ENCODE measurements at regions not wholly inside any gene's neighbourhood (a gene's known extent, or its start where the extent isn't known, plus 50 kb on each side); places are given as distances from the start of the nearest gene placed in this dataset.

DNA sequence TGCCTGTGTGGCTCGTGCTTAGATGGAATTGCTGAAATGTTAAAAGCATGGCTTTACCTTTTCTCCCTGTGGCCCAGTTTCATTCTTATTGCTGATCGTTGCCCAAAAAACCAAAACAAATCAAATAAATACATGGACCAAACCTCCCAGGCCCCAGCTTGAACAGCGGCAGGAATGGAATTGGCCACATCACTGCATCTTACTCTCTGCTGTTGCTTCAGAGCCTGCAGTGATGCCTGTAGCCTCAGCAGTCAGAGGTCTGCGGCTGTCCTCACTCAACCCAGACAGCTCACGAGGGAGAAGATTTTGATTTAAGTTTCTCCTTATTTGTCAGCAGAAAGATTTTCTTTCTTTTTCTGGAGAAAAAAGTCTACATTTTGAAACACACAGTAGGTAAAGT, 91.5 kb downstream of the NPIPB11 start:
- no peaks in the 10 kb centered on the region for H3K36me3 ChIP-seq (ENCODE audit: control insufficient read depth in 2 of 2, insufficient read depth in 1 of 2, low read length in 2 of 2)
- no peaks in the 10 kb centered on the region for H3K4me1 ChIP-seq (ENCODE audit: control insufficient read depth, insufficient read depth, low read length)
- no peak for TF ChIP-seq ZNF677 (tag by site-specific recombination; IDR thresholded peaks at IDR 0.05)
- no peak for TF ChIP-seq ZNF558 (tag by site-specific recombination; IDR thresholded peaks at IDR 0.05)
- no peak for TF ChIP-seq ZNF138 (tag by site-specific recombination; IDR thresholded peaks at IDR 0.05; ENCODE audit: borderline replicate concordance)
- CTCF ChIA-PET, result no interaction called here
- POLR2A ChIA-PET, result interaction anchor here (0.5 kb wide), 1 partner anchor 996 kb away, joined by 4 read pairs; no protein-coding TSS in a partner anchor
- no peak overlapping the region for H3K4me3 ChIP-seq (ENCODE audit: low read depth, low read length)
- H3K27ac ChIP-seq (ENCODE audit: extremely low read depth, low read depth, low read length), result no peak overlapping the region
- no peaks in the 10 kb centered on the region for H3K9me3 ChIP-seq (ENCODE audit: control insufficient read depth, insufficient read depth, low read depth, low read length)

DNA sequence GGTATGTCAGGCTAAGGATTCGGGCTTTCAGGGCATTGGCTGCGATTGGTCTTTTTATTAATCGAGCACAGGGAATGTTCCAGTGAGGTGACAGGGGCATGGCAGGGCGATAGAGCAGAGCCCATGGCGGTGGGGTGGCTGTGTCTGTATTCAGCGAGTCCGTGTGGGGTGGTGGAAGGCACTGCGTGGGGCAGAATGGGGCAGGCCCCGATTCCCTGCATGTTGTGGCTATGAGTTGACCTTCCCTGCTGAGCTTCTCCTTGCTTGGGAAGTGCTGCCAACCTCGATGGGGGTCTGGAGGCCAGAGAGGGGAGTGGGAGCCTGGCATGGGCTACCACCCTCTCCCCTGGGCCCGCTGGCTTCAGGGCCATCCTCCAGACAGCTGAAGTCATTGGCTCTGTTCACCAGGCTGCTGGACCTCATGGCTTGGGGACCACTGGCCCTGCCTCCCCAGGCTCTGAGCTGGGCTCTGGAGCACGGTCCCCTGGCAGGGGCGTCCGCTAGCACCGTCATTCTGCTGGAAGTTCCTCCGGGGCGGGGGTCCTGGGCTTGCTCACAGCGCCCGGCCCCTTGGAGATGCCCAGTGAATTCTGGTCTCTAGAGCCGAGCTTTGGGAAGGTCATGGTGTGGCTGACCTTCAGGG, 92.1 kb downstream of the NPIPB11 start:
- CTCF ChIA-PET, result no interaction called here
- no peak overlapping the region for H3K4me3 ChIP-seq (ENCODE audit: low read depth, low read length)
- no peaks in the 10 kb centered on the region for H3K9me3 ChIP-seq (ENCODE audit: control insufficient read depth, insufficient read depth, low read depth, low read length)
- TF ChIP-seq KLF7 (tag by site-specific recombination; IDR thresholded peaks at IDR 0.05; ENCODE audit: borderline replicate concordance) (no peak), ZNF501 (tag by site-specific recombination; IDR thresholded peaks at IDR 0.05) (no peak), ZFHX2 (tag by site-specific recombination; conservative IDR thresholded peaks at IDR 0.05) (no peak), KLF16 (tag by site-specific recombination; IDR thresholded peaks at IDR 0.05) (no peak), ZNF776 (tag by site-specific recombination; IDR thresholded peaks at IDR 0.05; ENCODE audit: borderline replicate concordance) (no peak), ZNF548 (tag by site-specific recombination; IDR thresholded peaks at IDR 0.05) (no peak), ZNF114 (tag by site-specific recombination; IDR thresholded peaks at IDR 0.05) (no peak), ZNF473 (tag by site-specific recombination; IDR thresholded peaks at IDR 0.05) (no peak), ZSCAN23 (tag by site-specific recombination; IDR thresholded peaks at IDR 0.05) (no peak), ZNF169 (tag by site-specific recombination; IDR thresholded peaks at IDR 0.05) (no peak)
- no peak overlapping the region for H3K27ac ChIP-seq (ENCODE audit: extremely low read depth, low read depth, low read length)
- no peaks in the 10 kb centered on the region for H3K36me3 ChIP-seq (ENCODE audit: control insufficient read depth in 2 of 2, insufficient read depth in 1 of 2, low read length in 2 of 2)
- POLR2A ChIA-PET, result no interaction called here
- H3K4me1 ChIP-seq (ENCODE audit: control insufficient read depth, insufficient read depth, low read length), result no peaks in the 10 kb centered on the region

DNA sequence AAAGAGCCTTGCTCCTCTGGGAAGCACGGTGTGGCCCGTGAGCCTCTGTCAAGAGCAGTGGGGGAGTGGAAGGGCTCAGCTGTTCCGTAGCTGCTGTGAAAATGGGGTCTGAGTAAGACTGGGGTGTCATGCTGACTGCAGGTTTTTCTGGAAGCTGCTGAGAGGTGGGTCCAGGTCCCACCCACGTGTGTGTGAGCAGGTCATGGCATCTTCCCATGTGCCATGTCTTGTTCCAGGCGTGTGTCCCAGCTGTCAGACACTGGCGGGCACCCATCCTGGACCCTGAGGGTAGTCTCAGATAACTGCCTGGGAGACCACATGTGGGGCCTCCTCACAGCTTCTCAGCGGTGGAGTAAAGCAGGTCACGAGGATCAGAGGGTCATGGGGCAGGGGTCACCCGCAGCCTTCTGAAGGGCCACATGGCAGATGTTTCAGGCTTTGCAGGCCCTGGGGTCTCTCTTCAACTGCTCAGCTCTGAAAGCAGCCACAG, 92.9 kb downstream of the NPIPB11 start:
- Histone ChIP-seq H3K9me3 (ENCODE audit: control insufficient read depth, insufficient read depth, low read depth, low read length) (no peaks in the 10 kb centered on the region), H3K4me1 (ENCODE audit: control insufficient read depth, insufficient read depth, low read length) (no peaks in the 10 kb centered on the region), H3K36me3 (ENCODE audit: control insufficient read depth in 2 of 2, insufficient read depth in 1 of 2, low read length in 2 of 2) (no peaks in the 10 kb centered on the region), H3K27ac (ENCODE audit: extremely low read depth, low read depth, low read length) (no peak overlapping the region), H3K4me3 (ENCODE audit: low read depth, low read length) (no peak overlapping the region)
- ChIA-PET CTCF (no interaction called here), POLR2A (no interaction called here)
- TF ChIP-seq TCF7L2 (IDR thresholded peaks at IDR 0.05; ENCODE audit: borderline replicate concordance, low read depth, low read length), result no peak
- TF ChIP-seq, protein P1, sequence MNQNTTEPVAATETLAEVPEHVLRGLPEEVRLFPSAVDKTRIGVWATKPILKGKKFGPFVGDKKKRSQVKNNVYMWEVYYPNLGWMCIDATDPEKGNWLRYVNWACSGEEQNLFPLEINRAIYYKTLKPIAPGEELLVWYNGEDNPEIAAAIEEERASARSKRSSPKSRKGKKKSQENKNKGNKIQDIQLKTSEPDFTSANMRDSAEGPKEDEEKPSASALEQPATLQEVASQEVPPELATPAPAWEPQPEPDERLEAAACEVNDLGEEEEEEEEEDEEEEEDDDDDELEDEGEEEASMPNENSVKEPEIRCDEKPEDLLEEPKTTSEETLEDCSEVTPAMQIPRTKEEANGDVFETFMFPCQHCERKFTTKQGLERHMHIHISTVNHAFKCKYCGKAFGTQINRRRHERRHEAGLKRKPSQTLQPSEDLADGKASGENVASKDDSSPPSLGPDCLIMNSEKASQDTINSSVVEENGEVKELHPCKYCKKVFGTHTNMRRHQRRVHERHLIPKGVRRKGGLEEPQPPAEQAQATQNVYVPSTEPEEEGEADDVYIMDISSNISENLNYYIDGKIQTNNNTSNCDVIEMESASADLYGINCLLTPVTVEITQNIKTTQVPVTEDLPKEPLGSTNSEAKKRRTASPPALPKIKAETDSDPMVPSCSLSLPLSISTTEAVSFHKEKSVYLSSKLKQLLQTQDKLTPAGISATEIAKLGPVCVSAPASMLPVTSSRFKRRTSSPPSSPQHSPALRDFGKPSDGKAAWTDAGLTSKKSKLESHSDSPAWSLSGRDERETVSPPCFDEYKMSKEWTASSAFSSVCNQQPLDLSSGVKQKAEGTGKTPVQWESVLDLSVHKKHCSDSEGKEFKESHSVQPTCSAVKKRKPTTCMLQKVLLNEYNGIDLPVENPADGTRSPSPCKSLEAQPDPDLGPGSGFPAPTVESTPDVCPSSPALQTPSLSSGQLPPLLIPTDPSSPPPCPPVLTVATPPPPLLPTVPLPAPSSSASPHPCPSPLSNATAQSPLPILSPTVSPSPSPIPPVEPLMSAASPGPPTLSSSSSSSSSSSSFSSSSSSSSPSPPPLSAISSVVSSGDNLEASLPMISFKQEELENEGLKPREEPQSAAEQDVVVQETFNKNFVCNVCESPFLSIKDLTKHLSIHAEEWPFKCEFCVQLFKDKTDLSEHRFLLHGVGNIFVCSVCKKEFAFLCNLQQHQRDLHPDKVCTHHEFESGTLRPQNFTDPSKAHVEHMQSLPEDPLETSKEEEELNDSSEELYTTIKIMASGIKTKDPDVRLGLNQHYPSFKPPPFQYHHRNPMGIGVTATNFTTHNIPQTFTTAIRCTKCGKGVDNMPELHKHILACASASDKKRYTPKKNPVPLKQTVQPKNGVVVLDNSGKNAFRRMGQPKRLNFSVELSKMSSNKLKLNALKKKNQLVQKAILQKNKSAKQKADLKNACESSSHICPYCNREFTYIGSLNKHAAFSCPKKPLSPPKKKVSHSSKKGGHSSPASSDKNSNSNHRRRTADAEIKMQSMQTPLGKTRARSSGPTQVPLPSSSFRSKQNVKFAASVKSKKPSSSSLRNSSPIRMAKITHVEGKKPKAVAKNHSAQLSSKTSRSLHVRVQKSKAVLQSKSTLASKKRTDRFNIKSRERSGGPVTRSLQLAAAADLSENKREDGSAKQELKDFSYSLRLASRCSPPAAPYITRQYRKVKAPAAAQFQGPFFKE (tag by site-specific recombination; IDR thresholded peaks at IDR 0.05; ENCODE audit: borderline replicate concordance), result no peak
- no peak for TF ChIP-seq SETDB1 (IDR thresholded peaks at IDR 0.05; ENCODE audit: insufficient read length, low read length)
- TF ChIP-seq SCRT1 (tag by site-specific recombination; IDR thresholded peaks at IDR 0.05; ENCODE audit: borderline replicate concordance), result no peak
- TF ChIP-seq ZNF146 (tag by site-specific recombination; IDR thresholded peaks at IDR 0.05), result no peak
- TF ChIP-seq, protein P2, sequence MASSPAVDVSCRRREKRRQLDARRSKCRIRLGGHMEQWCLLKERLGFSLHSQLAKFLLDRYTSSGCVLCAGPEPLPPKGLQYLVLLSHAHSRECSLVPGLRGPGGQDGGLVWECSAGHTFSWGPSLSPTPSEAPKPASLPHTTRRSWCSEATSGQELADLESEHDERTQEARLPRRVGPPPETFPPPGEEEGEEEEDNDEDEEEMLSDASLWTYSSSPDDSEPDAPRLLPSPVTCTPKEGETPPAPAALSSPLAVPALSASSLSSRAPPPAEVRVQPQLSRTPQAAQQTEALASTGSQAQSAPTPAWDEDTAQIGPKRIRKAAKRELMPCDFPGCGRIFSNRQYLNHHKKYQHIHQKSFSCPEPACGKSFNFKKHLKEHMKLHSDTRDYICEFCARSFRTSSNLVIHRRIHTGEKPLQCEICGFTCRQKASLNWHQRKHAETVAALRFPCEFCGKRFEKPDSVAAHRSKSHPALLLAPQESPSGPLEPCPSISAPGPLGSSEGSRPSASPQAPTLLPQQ (tag by site-specific recombination; IDR thresholded peaks at IDR 0.05), result no peak
- TF ChIP-seq ZEB2 (tag by site-specific recombination; IDR thresholded peaks at IDR 0.05), result no peak
